ENCODE measurements at regions not wholly inside any gene's neighbourhood (a gene's known extent, or its start where the extent isn't known, plus 50 kb on each side); places are given as distances from the start of the nearest gene placed in this dataset.

DNA sequence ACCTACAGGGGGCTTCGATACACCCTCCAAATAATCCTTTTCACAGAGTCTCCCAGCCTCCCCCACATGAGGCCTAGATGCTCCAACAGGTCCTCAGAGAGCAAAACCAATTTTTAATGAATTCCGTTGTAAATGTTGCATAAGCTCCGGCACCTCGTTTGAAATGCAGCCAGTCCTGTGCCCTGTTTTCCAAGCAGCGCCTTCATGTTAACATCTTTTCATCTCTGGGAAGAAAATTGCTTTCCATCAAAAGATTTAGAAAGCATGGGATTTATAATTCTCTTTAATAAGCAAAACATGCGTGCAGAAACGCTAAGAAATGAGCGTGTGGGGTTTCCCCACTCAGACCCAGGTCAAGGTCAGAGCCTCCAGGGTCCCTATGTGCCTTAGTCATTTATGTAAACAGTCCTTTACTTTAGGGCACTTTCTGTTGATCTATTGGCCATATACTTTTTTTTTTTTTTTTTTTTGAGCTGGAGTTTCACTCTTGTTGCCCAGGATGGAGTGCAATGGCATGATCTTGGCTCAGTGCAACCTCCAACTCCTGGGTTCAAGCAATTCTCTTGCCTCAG is 177.5 kb upstream of the S1PR3 start:
- TF ChIP-seq, protein P1, sequence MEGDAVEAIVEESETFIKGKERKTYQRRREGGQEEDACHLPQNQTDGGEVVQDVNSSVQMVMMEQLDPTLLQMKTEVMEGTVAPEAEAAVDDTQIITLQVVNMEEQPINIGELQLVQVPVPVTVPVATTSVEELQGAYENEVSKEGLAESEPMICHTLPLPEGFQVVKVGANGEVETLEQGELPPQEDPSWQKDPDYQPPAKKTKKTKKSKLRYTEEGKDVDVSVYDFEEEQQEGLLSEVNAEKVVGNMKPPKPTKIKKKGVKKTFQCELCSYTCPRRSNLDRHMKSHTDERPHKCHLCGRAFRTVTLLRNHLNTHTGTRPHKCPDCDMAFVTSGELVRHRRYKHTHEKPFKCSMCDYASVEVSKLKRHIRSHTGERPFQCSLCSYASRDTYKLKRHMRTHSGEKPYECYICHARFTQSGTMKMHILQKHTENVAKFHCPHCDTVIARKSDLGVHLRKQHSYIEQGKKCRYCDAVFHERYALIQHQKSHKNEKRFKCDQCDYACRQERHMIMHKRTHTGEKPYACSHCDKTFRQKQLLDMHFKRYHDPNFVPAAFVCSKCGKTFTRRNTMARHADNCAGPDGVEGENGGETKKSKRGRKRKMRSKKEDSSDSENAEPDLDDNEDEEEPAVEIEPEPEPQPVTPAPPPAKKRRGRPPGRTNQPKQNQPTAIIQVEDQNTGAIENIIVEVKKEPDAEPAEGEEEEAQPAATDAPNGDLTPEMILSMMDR (IDR thresholded peaks at IDR 0.05; ENCODE audit: control insufficient read depth, insufficient read depth, low read depth, low read length, missing control alignments): no peak
- no peak overlapping the region for H3K4me3 ChIP-seq (ENCODE audit: control insufficient read depth, low read depth, low read length)
- DNase-seq (ENCODE audit: low read depth): no peak

DNA sequence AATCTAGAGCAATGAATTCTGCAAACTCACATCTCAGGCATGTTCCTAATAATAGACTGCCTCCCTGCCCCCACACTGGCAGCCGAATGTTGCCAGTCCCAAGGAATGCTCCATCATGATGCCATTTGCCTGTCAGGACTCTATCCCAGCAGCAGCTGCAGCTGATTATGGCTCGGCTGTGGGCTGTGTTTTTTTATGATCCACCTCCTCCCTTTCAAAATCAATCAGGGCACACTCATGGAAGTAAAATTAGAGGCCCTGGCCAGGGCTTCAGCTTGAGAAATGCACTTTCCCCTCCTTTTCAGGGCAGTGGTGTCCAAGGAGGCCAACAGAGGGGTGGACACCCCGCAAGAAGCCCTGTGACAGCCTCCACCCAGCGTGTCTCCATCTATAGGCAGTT is 176.7 kb upstream of the S1PR3 start:
- no peak overlapping the region for H3K4me3 ChIP-seq (ENCODE audit: control insufficient read depth, low read depth, low read length)
- peak; percentile 92 for DNase-seq (ENCODE audit: low read depth)
- TF ChIP-seq, protein P1 (IDR thresholded peaks at IDR 0.05; ENCODE audit: control insufficient read depth, insufficient read depth, low read depth, low read length, missing control alignments): no peak

DNA sequence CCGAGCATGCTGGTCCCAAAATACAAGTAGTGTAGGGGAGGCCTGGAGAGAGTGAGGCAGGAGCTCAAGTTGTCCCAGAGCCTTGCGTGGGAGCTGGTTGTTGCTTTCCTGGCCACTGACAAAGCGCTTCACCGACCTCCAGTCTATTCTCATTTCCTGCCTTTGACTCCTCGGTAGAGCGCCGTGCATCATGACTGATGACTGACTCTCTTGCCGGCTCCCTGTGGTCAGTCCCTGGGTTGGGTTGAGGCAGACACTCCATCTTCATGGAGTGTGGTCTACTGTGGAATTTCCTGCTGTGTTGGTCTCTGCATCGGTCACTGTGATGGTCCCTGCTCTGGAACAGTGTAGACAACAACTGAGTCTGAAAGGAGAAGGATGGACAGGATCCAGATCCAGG is 175.1 kb upstream of the S1PR3 start:
- TF ChIP-seq, protein P1 (IDR thresholded peaks at IDR 0.05; ENCODE audit: control insufficient read depth, insufficient read depth, low read depth, low read length, missing control alignments): no peak
- no peak overlapping the region for H3K4me3 ChIP-seq (ENCODE audit: control insufficient read depth, low read depth, low read length)
- DNase-seq (ENCODE audit: low read depth): no peak

DNA sequence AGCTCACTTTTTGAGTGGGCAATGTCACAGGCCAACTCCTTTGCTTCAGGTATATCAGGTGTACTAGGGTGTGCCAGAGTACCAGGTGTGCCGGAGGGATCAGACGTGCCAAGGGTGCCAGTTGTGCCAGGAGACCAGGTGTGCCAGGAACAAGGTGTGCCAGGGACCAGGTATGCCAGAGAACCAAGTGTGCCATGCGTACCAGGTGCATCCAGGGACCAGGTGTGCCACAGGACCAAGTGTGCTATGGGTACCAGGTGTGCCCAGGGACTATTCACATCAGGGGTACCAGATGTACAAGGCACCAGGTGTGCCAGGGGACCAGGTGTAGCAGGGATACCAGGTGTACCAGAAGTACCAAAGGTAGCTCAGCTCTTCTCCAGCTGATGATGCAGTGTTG is 174.7 kb upstream of the S1PR3 start:
- no peak for DNase-seq (ENCODE audit: low read depth)
- no peak overlapping the region for H3K4me3 ChIP-seq (ENCODE audit: control insufficient read depth, low read depth, low read length)
- TF ChIP-seq, protein P1 (IDR thresholded peaks at IDR 0.05; ENCODE audit: control insufficient read depth, insufficient read depth, low read depth, low read length, missing control alignments): no peak

DNA sequence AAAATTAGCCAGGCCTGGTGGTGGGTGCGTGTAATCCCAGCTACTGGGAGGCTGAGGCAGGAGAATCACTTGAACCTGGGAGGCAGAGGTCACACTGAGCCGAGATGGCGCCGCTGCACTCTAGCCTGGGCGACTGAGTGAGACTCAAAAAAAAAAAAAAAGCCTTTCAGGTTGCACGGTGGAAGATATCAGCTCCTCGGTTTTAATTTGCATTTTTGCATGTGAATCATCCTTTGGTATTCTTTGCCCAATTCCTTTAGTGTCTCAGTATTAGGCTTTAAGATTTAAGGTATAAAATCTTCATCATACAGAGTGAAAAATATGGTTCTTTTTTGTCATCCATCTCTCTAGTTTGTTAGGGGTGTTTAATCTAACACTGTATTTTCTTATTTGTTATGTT is 173.6 kb upstream of the S1PR3 start:
- H3K4me3 ChIP-seq (ENCODE audit: control insufficient read depth, low read depth, low read length): no peak overlapping the region
- no peak for DNase-seq (ENCODE audit: low read depth)
- TF ChIP-seq, protein P1 (IDR thresholded peaks at IDR 0.05; ENCODE audit: control insufficient read depth, insufficient read depth, low read depth, low read length, missing control alignments): no peak

DNA sequence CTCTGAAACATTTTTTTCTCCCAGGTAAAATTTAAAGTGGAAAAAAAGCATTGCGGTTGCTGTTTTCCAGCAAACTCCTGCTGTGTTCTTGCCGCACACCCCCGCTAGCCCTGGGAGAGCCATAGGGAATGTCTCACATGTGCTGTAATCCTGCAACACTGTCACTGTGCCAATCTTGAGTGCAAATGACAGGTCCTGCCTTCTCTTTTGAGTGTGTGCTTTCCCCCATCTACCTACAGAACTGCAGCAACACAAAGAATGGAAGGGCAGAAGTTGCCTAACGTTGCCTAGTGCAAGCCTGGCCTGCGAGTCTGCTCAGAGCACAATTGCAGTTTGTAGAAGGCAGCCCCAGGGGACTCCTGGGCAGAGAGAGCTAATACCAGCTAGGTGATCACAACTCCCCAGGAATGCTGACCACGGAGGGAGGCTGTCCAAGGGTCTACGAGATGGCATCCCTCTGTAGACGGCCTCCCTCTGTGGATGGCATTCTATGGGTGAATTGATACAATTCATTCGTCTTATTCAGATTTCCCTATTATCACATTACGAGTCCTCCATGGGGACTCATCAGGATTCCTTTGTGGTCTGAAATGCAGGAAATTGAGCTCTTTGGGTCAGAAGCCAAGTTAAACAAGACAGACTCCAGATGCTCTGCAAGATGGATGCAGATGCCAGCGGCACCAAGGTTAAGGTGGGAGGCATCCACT is 172.6 kb upstream of the S1PR3 start:
- no peak for DNase-seq (ENCODE audit: low read depth)
- TF ChIP-seq, protein P1 (IDR thresholded peaks at IDR 0.05; ENCODE audit: control insufficient read depth, insufficient read depth, low read depth, low read length, missing control alignments): no peak
- no peak overlapping the region for H3K4me3 ChIP-seq (ENCODE audit: control insufficient read depth, low read depth, low read length)

All from AG09309 (cell line).